Natural killer cell treated with Interleukin-12 subunit alpha and Interleukin-12 subunit beta and Interleukin-15 and Interleukin-18, amount 100 ng/mL, for 72 hours (primary cell): ENCODE measurements at regions not wholly inside any gene's neighbourhood (a gene's known extent, or its start where the extent isn't known, plus 50 kb on each side); places are given as distances from the start of the nearest gene placed in this dataset.
"Not testable (repeated sequence)": the region's sequence is repeated elsewhere in the genome, so short reads cannot be mapped to it uniquely, and the experiment has no call there.

Experiments used
- ATAC-seq, 2 donors: fragments of 150-1000 bp; cut with Tn5 transposase in 1 of 2; sonication (Bioruptor Pico), chemical (Tn5 transposase) in 1 of 2; 2 replicates each; pipeline ENCODE4 v1.10.0; 2021
- DNase-seq: peaks from one replicate; pipeline ENCODE4 v3.0.0; 2022; ENCODE audit warnings: low spot score
- H3K27ac Mint-ChIP-seq, 2 donors: 1 replicate in 1 of 2; 2 replicates in 1 of 2; pipeline ENCODE4 v1.8.0; 2022; ENCODE audit warnings: mixed read lengths in 2 of 2, mild to moderate bottlenecking in 1 of 2, moderate library complexity in 1 of 2
- H3K27me3 Mint-ChIP-seq, 2 donors: 1 replicate in 1 of 2; 2 replicates in 1 of 2; pipeline ENCODE4 v1.8.0; 2022; ENCODE audit warnings: mixed read lengths in 2 of 2
- H3K36me3 Mint-ChIP-seq: one replicate; pipeline ENCODE4 v1.8.0; 2022; ENCODE audit warnings: mixed read lengths
- H3K4me1 Mint-ChIP-seq, 2 donors: 1 replicate in 1 of 2; 2 replicates in 1 of 2; pipeline ENCODE4 v1.8.0; 2022; ENCODE audit warnings: low read depth in 2 of 2, mixed read lengths in 2 of 2, mild to moderate bottlenecking in 1 of 2
- H3K4me3 Mint-ChIP-seq: one replicate; pipeline ENCODE4 v1.8.0; 2022; ENCODE audit warnings: mixed read lengths
- H3K9me3 Mint-ChIP-seq: 2 replicates; pipeline ENCODE4 v1.8.0; 2022; ENCODE audit warnings: mixed read lengths

DNA sequence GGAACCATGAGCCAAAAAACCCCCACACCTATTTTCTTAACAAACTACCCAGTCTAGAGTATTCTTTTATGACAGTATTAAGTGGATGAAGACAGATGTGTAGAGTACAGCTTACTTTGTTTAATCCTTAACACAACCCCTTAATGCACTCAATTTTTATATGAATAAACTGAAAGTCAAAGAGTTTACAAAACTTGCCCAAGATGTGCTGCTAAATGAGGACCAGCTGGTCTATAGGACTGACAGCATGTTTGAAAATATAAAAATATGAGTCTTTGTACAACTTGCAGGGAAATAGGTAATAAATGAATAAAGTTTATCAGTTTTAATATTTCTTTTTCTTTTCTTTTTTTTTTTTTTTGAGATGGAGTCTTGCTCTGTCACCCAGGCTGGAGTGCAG is 102.3 kb downstream of the ZFY start:
- Mint-ChIP-seq H3K27me3 (no peaks in the 10 kb centered on the region), H3K4me1 (peaks cover 0 to 36% of the 10 kb centered on the region in 2 donors), H3K27ac (no peak overlapping the region), H3K4me3 (no peak overlapping the region), H3K36me3 (no peaks in the 10 kb centered on the region), H3K9me3 (no peaks in the 10 kb centered on the region)
- no peak for ATAC-seq
- no peak for DNase-seq

DNA sequence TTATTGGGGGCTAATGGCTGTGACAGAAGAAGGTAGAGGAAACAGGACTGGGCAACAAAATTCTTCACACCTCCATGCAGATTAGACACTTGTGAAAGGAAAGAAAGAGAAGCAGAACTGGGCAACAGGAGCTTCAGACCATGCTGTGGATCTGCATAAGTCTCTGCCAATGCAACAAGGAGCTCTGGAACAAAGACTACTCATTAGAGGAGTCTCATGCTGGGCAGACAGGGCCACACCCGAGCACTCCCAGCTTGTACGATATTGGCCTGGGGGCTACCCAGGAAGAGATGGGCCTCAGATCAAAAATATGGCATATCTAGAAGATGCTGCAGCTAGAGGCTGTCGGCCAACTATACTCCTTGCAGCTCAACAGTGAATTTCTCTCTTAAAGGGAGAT is 105.2 kb downstream of the ZFY start:
- no peak for ATAC-seq
- Mint-ChIP-seq H3K36me3 (no peaks in the 10 kb centered on the region), H3K4me3 (no peak overlapping the region), H3K4me1 (peaks cover 0 to 17% of the 10 kb centered on the region in 2 donors), H3K27me3 (no peaks in the 10 kb centered on the region), H3K27ac (no peak overlapping the region), H3K9me3 (no peaks in the 10 kb centered on the region)
- no peak for DNase-seq

DNA sequence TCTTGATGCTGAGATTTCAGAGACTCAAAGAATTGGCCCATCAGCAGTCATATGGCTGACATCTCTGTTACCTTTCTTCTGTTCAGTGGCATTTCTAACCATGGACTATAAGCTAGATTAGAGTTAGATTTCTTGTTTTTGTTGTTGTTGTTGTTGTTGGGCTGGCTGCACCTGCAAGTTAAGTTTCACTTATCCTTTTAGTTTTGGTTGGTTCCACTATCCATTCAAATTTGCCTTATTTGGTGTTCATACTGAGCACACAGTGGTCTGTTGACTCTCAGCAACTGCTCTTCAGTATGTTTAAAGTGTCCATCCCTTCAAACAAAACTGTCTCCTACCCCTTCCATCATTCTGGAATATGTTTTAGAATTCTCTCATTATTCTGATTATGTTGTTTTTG is 106.8 kb downstream of the ZFY start:
- peaks cover 0 to 16% of the 10 kb centered on the region in 2 donors for H3K4me1 Mint-ChIP-seq
- no peak overlapping the region for H3K27ac Mint-ChIP-seq

DNA sequence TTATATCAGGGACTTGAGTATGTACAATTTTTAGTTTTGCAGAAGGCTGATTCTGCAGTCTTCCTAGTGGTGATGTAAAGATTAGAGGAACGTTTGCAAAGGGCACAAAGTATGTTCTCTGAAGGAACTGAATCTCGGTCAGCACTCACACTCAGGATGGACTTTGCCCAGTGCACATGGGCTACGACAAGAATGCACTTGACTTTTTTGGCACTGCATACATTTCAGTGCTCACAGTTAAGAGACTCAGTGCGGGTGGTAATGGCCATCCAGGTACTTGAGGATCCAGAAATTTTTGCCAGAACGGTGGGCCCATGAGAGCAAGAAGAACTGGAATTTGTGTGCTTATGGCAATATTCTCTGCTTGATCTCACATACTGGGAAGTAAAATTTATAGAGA is 107.7 kb downstream of the ZFY start:
- H3K4me3 Mint-ChIP-seq: no peak overlapping the region
- H3K27ac Mint-ChIP-seq: no peak overlapping the region
- no peaks in the 10 kb centered on the region for H3K36me3 Mint-ChIP-seq
- H3K4me1 Mint-ChIP-seq: peaks cover 0 to 19% of the 10 kb centered on the region in 2 donors
- DNase-seq (no peak), ATAC-seq (no peak)
- no peaks in the 10 kb centered on the region for H3K9me3 Mint-ChIP-seq
- no peaks in the 10 kb centered on the region for H3K27me3 Mint-ChIP-seq

More for the DNA sequence above, 106.8 kb downstream of the ZFY start:
- Mint-ChIP-seq H3K27me3 (no peaks in the 10 kb centered on the region), H3K9me3 (no peaks in the 10 kb centered on the region), H3K36me3 (no peaks in the 10 kb centered on the region), H3K4me3 (no peak overlapping the region)
- no peak for DNase-seq
- ATAC-seq: no peak

DNA sequence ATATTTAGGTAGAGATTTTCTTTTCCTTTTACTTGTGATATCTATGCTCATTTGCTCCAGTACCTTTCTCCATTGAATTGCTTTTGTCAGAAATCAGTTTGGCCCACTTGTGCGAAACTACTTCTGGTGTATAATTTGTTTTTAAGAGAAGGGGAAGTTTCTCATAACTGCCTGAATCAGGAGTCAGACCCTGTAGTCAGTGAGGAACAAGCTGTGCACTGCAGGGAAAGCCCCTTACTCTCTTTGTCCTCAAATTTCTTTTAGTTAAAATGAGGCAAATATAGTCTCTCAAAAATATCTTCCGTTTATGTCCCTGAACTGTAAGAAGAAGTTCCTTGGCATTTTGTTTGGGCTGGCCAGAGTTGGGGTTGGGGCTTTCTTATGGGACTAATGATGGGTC is 109.9 kb downstream of the ZFY start:
- Mint-ChIP-seq H3K36me3 (no peaks in the 10 kb centered on the region), H3K9me3 (no peaks in the 10 kb centered on the region), H3K27me3 (no peaks in the 10 kb centered on the region), H3K4me3 (no peak overlapping the region), H3K4me1 (peaks cover 0 to 13% of the 10 kb centered on the region in 2 donors), H3K27ac (no peak overlapping the region)
- ATAC-seq (no peak), DNase-seq (no peak)

DNA sequence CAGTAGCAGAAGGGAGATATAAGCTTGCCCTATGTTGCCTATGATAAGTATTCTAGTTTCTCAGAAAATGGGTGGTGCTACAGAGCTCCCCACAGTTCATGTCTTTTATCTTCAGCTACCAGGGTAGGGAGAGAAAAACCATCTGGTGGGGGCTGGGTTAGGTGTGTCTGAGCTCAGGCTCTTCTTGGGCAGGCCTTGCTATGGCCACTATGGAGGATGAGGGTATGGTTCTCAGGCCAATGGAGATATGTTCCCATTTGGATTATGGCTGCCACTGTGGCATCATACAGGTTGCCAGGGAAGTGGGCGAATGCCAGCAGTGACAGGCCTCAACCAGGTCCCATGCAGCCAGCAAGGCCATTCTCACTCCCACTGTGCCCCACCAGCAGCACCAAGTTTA is 120.3 kb downstream of the ZFY start:
- H3K27me3 Mint-ChIP-seq, ATAC-seq, H3K4me3 Mint-ChIP-seq, DNase-seq, H3K36me3 Mint-ChIP-seq, H3K4me1 Mint-ChIP-seq, H3K9me3 Mint-ChIP-seq, H3K27ac Mint-ChIP-seq: not testable (repeated sequence)

DNA sequence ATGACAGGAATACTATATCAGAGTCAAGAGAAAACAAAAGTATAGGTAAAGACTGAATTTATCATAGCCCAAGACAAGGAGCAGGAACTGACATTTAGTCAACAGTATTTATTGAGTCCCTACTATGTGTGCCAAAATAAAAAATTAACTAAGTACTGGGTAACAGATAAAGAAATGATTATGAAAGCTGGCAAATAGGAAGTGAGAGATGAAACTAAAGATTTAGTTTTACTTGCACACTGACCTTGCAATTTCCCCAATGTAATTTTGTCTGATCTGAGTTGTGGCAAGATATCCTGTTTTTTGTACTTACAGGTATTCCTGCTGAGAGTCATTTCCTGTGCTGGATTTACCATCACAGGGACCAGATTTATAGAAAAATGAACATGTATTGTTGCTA is 123.2 kb downstream of the ZFY start:
- not testable (repeated sequence) for ATAC-seq, H3K4me3 Mint-ChIP-seq, H3K36me3 Mint-ChIP-seq, H3K9me3 Mint-ChIP-seq, DNase-seq, H3K27ac Mint-ChIP-seq, H3K4me1 Mint-ChIP-seq, H3K27me3 Mint-ChIP-seq

DNA sequence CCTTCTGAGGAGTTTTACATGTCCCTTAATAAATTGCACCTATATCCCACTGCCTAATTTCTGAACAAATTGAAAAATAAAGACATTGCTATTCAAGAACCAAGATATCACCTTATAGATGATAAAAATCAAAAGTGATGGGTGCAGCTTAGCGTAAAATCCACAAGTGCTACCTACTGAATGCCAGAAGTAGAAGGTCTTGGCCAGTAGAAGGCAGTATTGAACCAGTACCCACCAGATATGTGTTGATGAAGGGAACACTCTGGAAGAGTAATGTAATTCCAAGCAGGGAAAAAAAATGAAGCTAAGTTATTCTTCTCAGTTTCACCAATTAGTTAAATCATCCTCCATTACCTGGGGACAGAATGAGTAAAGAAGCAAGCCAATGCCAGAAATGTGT is 125.5 kb downstream of the ZFY start:
- H3K27ac Mint-ChIP-seq, H3K9me3 Mint-ChIP-seq, H3K4me3 Mint-ChIP-seq, H3K4me1 Mint-ChIP-seq, ATAC-seq, H3K27me3 Mint-ChIP-seq, DNase-seq, H3K36me3 Mint-ChIP-seq: not testable (repeated sequence)

DNA sequence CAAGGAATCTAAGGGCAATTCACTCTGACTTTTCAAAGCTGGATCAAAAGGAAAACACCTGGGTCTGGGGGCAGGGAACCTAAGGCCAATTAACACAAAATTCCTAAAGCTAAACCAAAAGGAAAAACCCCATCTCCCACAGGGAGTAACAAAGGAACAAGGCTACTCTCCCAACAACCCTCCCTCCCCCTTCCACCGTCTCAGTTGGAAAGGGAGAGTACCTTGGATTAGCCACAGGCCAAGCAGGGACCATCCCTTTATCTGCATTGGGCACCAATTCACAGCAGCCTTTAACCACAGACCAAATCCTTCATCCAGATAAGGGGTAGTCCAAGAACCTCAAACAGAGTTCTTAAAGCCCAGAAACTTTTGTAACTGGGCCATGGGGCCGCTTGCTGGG is 153.0 kb downstream of the ZFY start:
- not testable (repeated sequence) for H3K27ac Mint-ChIP-seq, H3K36me3 Mint-ChIP-seq

DNA sequence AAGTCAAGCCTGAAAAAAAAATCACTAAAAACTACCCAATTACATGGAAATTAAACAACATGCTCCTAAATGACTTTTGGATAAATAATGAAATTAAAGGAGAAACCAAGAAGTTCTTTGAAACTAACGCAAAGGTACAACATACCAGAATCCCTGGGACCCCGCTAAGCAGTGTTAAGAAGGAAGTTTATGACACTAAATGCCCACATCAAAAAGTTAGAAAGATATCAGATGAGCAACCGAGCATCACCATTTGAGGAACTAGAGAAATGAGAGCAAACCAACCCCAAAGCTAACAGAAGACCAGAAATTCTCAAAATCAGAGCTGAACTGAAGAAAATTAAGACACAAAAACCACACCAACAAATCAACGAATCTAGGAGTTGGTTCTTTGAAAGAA is 173.5 kb downstream of the ZFY start:
- H3K36me3 Mint-ChIP-seq, H3K4me1 Mint-ChIP-seq, ATAC-seq, H3K27ac Mint-ChIP-seq, H3K4me3 Mint-ChIP-seq, H3K27me3 Mint-ChIP-seq, H3K9me3 Mint-ChIP-seq, DNase-seq: not testable (repeated sequence)

More for the DNA sequence above, 153.0 kb downstream of the ZFY start:
- H3K9me3 Mint-ChIP-seq, ATAC-seq, DNase-seq, H3K27me3 Mint-ChIP-seq, H3K4me1 Mint-ChIP-seq, H3K4me3 Mint-ChIP-seq: not testable (repeated sequence)

DNA sequence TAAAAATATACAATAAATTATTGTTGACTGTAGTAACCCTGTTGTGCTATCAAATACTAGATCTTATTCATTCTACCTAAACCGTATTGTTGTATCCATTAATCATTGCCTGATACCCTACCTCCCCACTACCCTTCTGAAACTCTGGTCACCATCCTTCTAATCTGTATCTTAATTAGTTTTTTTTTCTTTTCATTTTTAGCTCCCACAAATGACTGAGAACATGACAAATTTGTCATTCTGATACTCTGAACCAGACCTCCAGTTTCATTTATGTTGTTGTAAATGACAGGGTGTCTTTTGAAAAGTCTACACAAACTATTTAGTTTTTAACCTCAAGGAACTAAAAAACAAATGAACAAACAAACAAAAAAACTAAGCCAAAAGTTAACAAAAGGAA is 185.1 kb downstream of the ZFY start:
- H3K27me3 Mint-ChIP-seq, DNase-seq, H3K9me3 Mint-ChIP-seq, H3K4me1 Mint-ChIP-seq, H3K36me3 Mint-ChIP-seq: not testable (repeated sequence)
- H3K4me3 Mint-ChIP-seq: peak overlapping the region; percentile 80
- H3K27ac Mint-ChIP-seq: peak overlapping the region in 1 of 2 donors; percentile 54
- peak in 1 of 2 donors; percentile 46 for ATAC-seq

DNA sequence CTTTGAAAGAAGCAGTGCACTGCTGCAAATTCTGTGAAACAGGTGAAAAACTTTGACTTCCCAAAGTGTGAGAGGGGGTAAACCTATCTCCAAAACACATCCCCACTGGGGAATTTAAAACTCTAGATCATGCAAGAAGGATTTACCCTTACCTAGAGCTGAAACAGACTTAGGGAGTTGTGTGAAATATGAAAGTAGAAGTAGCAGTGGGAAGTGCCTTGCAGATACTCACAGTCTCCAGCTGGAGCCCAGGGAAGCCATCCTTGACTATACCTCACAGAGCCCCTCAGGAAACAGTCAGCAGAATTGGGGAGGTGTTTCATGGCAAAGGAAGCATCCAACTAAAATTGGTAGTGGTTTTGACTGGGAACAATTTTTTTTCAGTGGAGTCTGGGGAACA is 185.5 kb downstream of the ZFY start:
- not testable (repeated sequence) for H3K4me1 Mint-ChIP-seq, H3K9me3 Mint-ChIP-seq, DNase-seq, ATAC-seq, H3K27me3 Mint-ChIP-seq, H3K36me3 Mint-ChIP-seq
- Mint-ChIP-seq H3K4me3 (peak overlapping the region; percentile 80), H3K27ac (peak overlapping the region in 1 of 2 donors; percentile 54)

DNA sequence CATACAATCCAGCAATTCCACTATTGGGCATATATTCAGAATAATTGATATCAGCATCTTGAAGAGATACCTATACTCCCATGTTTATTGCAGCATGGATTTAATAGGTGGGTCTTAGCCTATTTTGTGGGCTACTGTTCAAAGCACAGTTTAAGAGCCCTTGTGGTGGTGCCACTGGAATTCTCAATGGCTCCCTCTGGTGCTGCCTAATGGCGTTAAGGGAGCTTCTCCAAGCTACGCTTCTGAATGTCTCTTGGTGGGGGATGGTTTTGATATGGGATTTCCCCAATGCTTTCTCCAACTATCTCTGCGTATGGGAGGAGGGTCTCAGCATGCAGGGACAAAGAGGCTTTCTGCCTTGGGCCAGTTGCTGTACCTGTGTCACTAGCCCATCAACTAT is 188.3 kb downstream of the ZFY start:
- H3K27ac Mint-ChIP-seq, H3K36me3 Mint-ChIP-seq, H3K9me3 Mint-ChIP-seq, ATAC-seq, DNase-seq, H3K4me3 Mint-ChIP-seq, H3K27me3 Mint-ChIP-seq, H3K4me1 Mint-ChIP-seq: not testable (repeated sequence)

DNA sequence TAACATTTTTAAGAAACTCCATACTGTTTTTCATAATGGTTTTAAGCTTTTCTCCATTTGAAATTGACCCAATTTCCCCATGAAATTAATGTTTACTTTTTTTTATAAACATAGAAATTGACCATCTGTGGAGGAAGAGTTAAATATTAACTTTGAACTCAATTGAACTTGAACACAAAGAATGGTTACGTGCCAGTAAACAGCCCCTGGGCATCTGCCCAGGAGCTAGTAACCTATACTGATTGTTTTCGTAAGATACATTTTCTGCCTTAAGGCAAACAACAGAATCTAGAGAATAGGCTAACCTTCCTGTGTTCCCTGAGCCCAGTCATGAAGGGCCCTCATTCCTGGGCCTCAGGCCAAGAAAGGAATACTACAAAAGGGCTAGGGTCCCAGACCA is 235.9 kb downstream of the ZFY start:
- H3K4me1 Mint-ChIP-seq, H3K27me3 Mint-ChIP-seq, DNase-seq, H3K27ac Mint-ChIP-seq, H3K36me3 Mint-ChIP-seq, ATAC-seq, H3K9me3 Mint-ChIP-seq, H3K4me3 Mint-ChIP-seq: not testable (repeated sequence)

DNA sequence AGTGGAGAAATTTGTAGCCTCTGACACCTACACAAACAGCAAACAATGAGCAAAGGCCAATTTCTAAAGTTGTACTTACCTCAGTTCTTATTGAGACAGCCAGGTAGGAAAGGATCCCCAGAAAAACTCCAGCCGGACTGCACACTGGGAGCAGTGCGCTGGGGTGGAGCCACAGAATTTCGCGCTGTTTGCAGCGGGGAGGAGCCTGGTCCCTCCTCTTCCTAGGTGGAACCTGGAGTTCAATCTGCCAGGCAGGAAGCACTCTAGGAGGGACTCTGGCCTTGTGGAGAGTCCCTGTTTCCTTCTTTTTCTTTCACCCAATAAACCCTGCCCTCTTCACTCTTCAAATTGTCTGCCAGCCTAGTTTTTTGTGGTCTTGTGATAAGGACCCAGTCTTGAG is 259.9 kb downstream of the ZFY start:
- DNase-seq, H3K27me3 Mint-ChIP-seq, H3K9me3 Mint-ChIP-seq, H3K4me3 Mint-ChIP-seq, ATAC-seq, H3K27ac Mint-ChIP-seq, H3K4me1 Mint-ChIP-seq, H3K36me3 Mint-ChIP-seq: not testable (repeated sequence)
